Heart left ventricle (tissue), 16 donors: ENCODE measurements at regions not wholly inside any gene's neighbourhood (a gene's known extent, or its start where the extent isn't known, plus 50 kb on each side); places are given as distances from the start of the nearest gene placed in this dataset.

ENCODE experiments used
- ATAC-seq, 4 donors: fragments of 200-7000 bp; cut with Tn5 transposase; one replicate each; pipeline ENCODE4 v1.9.1; 2020 to 2022; ENCODE audit warnings: moderate library complexity in 4 of 4, mild to moderate bottlenecking in 3 of 4, moderate number of reproducible peaks in 1 of 4
- DNase-seq, 5 donors: peaks; one replicate each; pipeline ENCODE4 v3.0.0-alpha.2; 2020
- H3K27ac ChIP-seq, 12 donors: fragments of 200-600 bp; sonication (generic) in 4 of 12; one replicate each; pipeline versions ENCODE4 v1.5.0 to v1.8.0; 2016 to 2022; ENCODE audit warnings: mild to moderate bottlenecking in 2 of 12
- H3K27me3 ChIP-seq, 9 donors: fragments of 200-600 bp; sonication (generic) in 2 of 9; one replicate each; pipeline versions ENCODE4 v1.5.1 to v1.8.0; 2016 to 2022; ENCODE audit warnings: mild to moderate bottlenecking in 3 of 9
- H3K36me3 ChIP-seq, 9 donors: fragments of 200-600 bp; sonication (generic) in 2 of 9; one replicate each; pipeline versions ENCODE4 v1.5.0 to v1.8.0; 2018 to 2022; ENCODE audit warnings: mild to moderate bottlenecking in 2 of 9
- H3K4me1 ChIP-seq, 12 donors: fragments of 200-600 bp; sonication (generic) in 4 of 12; one replicate each; pipeline versions ENCODE4 v1.5.0 to v1.8.0; 2016 to 2022; ENCODE audit warnings: mild to moderate bottlenecking in 3 of 12
- H3K4me3 ChIP-seq, 12 donors: fragments of 200-600 bp; sonication (generic) in 4 of 12; one replicate each; pipeline versions ENCODE4 v1.5.0 to v1.8.0; 2017 to 2022; ENCODE audit warnings: mild to moderate bottlenecking in 9 of 12, moderate library complexity in 4 of 12
- H3K9me3 ChIP-seq, 12 donors: fragments of 200-600 bp; sonication (generic) in 4 of 12; one replicate each; pipeline versions ENCODE4 v1.5.0 to v1.8.0; 2016 to 2022; ENCODE audit warnings: mild to moderate bottlenecking in 1 of 12
- POLR2A ChIP-seq, 2 donors: fragments of 450-650 bp; IDR thresholded peaks; one replicate each; pipeline ENCODE4 v1.6.1; 2017; ENCODE audit warnings: antibody characterized with exemption in 2 of 2, mild to moderate bottlenecking in 2 of 2, moderate library complexity in 2 of 2
- WGBS, 4 donors: extraction: QIAGEN DNeasy Blood & Tissue Kit in 2 of 4; methylation state at CpG; one replicate each; pipeline versions ENCODE4 v1.1.5 to v1.1.7; 2013 to 2018; 5-methylcytosine and 5-hydroxymethylcytosine counted together
- intact Hi-C, 10 donors: fragments of 100-400 bp; cut with DNase I; formaldehyde crosslinking; loops; one replicate each; pipeline versions ENCODE4 v1.11.1 to v1.14.2; 2022
- TF ChIP-seq, protein P1 (sequence below), 12 donors: fragments of 200-600 bp; sonication (generic) in 4 of 12; IDR thresholded peaks; one replicate each; pipeline versions ENCODE4 v1.5.0 to v1.8.0; 2018 to 2022; ENCODE audit warnings: antibody characterized with exemption in 12 of 12, mild to moderate bottlenecking in 5 of 12
- donor health status: ischemic (EF 13 %, LVEDD 7.1; RV severe dilation, severe dysfunction).
- donor health status: healthy with polysubstance abuse.
- donor health status: DM: no; HTN: yes; CAD: no.
- donor health status: DM: no; HTN: no; CAD: no.
- donor health status: ischemic (EF 25% LVEDD 6.9; RV normal size, moderate dysfunction).
- donor health status: ischemic (EF 25% LVEDD 5.7; RV mildly dilated, moderate dysfunction).
- donor health status: healthy.
- donor health status: DM: yes; HTN: yes; CAD: no.
- donor health status: ischemic (EF 35%, LVEDD 5.7; RV mildly dilated, moderate dysfunction).
- donor health status: nonischemic (EF 11% LVEDD 7.7; RV severe dilation, severe dysfunction).
- donor health status: DM: yes; HTN: yes; CAD: no.
- donor health status: PGD.
- donor health status: ischemic (EF 29% LVEDD 5.4; RV normal size, mild dysfunction).
- donor health status: nonischemic (EF 23%, LVEDD 6.1; RV moderate dilation, normal function).

DNA sequence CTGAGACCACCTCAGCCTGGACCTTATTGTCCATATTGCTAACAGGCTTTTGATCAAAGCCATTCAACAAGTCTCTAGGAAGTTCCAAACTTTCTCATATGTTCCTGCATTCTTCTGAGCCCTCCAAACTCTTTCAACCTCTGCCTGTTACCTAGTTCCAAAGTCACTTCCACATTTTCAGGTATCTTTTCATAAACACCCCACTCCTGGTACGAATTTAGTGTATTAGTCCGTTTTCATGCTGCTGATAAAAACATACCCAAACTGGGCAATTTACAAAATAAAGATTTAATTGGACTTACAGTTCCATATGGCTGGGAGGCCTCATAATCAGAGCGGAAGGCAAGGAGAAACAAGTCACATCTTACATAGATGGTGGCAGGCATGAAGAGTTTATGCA is 836.8 kb downstream of the SORCS1 start:
- intact Hi-C loops, result no loop called here

DNA sequence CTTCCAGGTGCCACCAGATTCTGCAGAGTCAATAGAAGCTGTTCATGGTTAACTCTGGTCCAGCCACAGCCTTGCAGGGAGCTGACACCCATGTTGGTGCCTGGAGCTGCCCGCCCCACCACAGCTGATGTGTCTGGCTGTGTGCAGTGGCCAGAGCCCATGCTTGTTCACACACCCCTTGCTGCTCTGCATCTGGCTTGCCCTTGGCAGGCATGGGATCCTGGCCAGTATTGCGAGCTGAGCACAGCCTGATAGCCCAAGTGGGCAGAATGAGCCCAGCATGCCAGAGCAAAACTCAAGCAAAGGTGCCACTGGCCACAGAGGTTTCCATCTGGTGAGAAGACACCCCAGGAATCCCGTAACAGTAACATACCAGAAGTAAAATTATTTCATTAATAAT is 843.6 kb downstream of the SORCS1 start:
- Histone ChIP-seq H3K27ac (no peak overlapping the region), H3K4me3 (no peak overlapping the region), H3K36me3 (no peaks in the 10 kb centered on the region), H3K4me1 (no peaks in the 10 kb centered on the region), H3K27me3 (no peaks in the 10 kb centered on the region), H3K9me3 (peaks cover 0 to 11% (median 0%) of the 10 kb centered on the region in 12 donors)
- DNase-seq (peak in 1 of 5 donors; percentile 29), ATAC-seq (peak in 1 of 4 donors; percentile 13)
- TF ChIP-seq, protein P1, sequence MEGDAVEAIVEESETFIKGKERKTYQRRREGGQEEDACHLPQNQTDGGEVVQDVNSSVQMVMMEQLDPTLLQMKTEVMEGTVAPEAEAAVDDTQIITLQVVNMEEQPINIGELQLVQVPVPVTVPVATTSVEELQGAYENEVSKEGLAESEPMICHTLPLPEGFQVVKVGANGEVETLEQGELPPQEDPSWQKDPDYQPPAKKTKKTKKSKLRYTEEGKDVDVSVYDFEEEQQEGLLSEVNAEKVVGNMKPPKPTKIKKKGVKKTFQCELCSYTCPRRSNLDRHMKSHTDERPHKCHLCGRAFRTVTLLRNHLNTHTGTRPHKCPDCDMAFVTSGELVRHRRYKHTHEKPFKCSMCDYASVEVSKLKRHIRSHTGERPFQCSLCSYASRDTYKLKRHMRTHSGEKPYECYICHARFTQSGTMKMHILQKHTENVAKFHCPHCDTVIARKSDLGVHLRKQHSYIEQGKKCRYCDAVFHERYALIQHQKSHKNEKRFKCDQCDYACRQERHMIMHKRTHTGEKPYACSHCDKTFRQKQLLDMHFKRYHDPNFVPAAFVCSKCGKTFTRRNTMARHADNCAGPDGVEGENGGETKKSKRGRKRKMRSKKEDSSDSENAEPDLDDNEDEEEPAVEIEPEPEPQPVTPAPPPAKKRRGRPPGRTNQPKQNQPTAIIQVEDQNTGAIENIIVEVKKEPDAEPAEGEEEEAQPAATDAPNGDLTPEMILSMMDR (IDR thresholded peaks at IDR 0.05), result no peak
- no peak for TF ChIP-seq POLR2A (IDR thresholded peaks at IDR 0.05)
- 58 to 96% (median 80%) methylated on average over 2 to 3 of the region's 3 CpGs for WGBS, 4 donors
- intact Hi-C loops, result no loop called here

More for the DNA sequence above, 836.8 kb downstream of the SORCS1 start:
- peaks cover 0 to 39% (median 22%) of the 10 kb centered on the region in 12 donors for H3K9me3 ChIP-seq
- DNase-seq (no peak), ATAC-seq (no peak)
- H3K36me3 ChIP-seq, result no peaks in the 10 kb centered on the region
- no peaks in the 10 kb centered on the region for H3K4me1 ChIP-seq
- H3K27ac ChIP-seq, result no peak overlapping the region
- H3K4me3 ChIP-seq, result no peak overlapping the region
- WGBS, 4 donors, result 74 to 84% (median 82%) methylated on average over 3 of the region's 3 CpGs
- H3K27me3 ChIP-seq, result no peaks in the 10 kb centered on the region
- TF ChIP-seq POLR2A (IDR thresholded peaks at IDR 0.05), result no peak
- TF ChIP-seq, protein P1 (IDR thresholded peaks at IDR 0.05), result no peak

DNA sequence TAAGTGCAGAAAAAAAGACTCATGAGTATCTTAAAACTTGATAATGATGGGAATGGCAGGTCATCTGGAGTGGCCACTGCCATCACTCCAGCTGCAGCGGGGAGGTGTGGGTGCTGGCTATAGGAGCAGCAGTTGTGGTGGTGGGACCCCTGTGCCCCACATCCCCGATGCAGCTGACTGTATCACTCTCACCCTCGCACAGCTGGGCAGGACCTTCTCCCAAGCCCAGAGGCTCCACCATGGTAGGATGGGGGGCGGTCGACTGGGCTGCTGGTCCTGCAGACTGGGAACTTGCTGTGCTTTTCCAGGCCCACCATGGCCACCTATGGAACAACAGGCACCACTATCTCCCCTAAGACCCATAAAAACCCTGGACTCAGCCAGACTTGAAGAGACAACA is 844.4 kb downstream of the SORCS1 start:
- intact Hi-C loops, result no loop called here
- TF ChIP-seq POLR2A (IDR thresholded peaks at IDR 0.05), result no peak
- TF ChIP-seq, protein P1 (IDR thresholded peaks at IDR 0.05), result no peak
- H3K27me3 ChIP-seq, result no peaks in the 10 kb centered on the region
- no peak for ATAC-seq
- peaks cover 0 to 6% (median 0%) of the 10 kb centered on the region in 12 donors for H3K9me3 ChIP-seq
- H3K4me1 ChIP-seq, result no peaks in the 10 kb centered on the region
- no peak overlapping the region for H3K4me3 ChIP-seq
- WGBS, 4 donors, result 82 to 92% (median 87%) methylated on average over 4 to 5 of the region's 5 CpGs
- H3K36me3 ChIP-seq, result no peaks in the 10 kb centered on the region
- DNase-seq, result no peak
- no peak overlapping the region for H3K27ac ChIP-seq

DNA sequence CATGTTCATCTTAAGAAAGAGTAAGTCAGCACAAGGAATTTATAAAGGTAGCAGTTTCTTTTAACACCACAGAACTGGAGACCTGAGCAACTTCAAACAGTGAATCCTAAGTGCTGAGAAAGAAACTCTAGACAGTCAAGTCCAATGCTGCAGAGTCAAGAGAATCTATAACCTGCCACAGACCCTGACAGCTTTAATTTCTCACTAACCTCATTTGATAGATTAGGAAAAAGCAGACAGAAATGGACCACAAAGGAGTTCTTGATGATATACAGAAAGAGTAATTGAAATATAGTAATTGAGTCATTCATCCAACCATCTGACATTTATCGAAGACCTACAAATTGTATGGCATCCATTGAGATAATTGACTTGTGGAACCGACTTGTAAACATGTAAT is 847.0 kb downstream of the SORCS1 start:
- intact Hi-C loops, result no loop called here
- DNase-seq (no peak), ATAC-seq (no peak)
- TF ChIP-seq, protein P1 (IDR thresholded peaks at IDR 0.05), result no peak
- no peak for TF ChIP-seq POLR2A (IDR thresholded peaks at IDR 0.05)
- whole genome bisulfite sequencing, 4 donors, result 79 to 89% (median 86%) methylated on average over 2 of the region's 2 CpGs
- Histone ChIP-seq H3K36me3 (no peaks in the 10 kb centered on the region), H3K9me3 (peaks cover 0 to 3% (median 0%) of the 10 kb centered on the region in 12 donors), H3K27ac (no peak overlapping the region), H3K4me3 (no peak overlapping the region), H3K27me3 (no peaks in the 10 kb centered on the region), H3K4me1 (no peaks in the 10 kb centered on the region)
